SK-N-SH (cell line): ENCODE measurements at regions not wholly inside any gene's neighbourhood (a gene's known extent, or its start where the extent isn't known, plus 50 kb on each side); places are given as distances from the start of the nearest gene placed in this dataset.
A peak's percentile ranks its signal among the peaks of the same experiment; 100 is the strongest.

Experiments
- CTCF ChIA-PET: fragments of 300-600, 350-600 bp; formaldehyde crosslinking; extraction: SDS; loops from one replicate; lab custom pipeline; 2021; lab: Yijun Ruan, JAX
- POLR2A ChIA-PET: fragments of 350-600 bp; sonication (Branson Sonifier 250); formaldehyde crosslinking; extraction: SDS; loops from one replicate; lab custom pipeline; 2020; ENCODE audit warnings: antibody characterized with exemption, inconsistent platforms; lab: Yijun Ruan, JAX
- DNase-seq: peaks from one replicate; pipeline ENCODE4 v3.0.0; 2012
- H2AFZ ChIP-seq: fragments of 200-600 bp; sonication (generic); 2 replicates; pipeline ENCODE4 v1.8.1; 2016; ENCODE audit warnings: antibody characterized with exemption, mild to moderate bottlenecking, low read depth
- H3F3A ChIP-seq: fragments of 200-600 bp; sonication (generic); replicated peaks from 2 replicates; pipeline ENCODE3; 2016; ENCODE audit warnings: antibody characterized with exemption, mild to moderate bottlenecking; ENCODE audit not compliant: insufficient read depth
- H3K27ac ChIP-seq, 2 experiments: fragments of 200-500 bp in 1 of 2; fragments of 200-600 bp in 1 of 2; sonication (Bioruptor generic) in 1 of 2; sonication (generic), shearing (Covaris generic) in 1 of 2; 2 replicates each; pipeline versions ENCODE4 v1.5.1 to v1.6.1; 2014 to 2016; ENCODE audit warnings: low read depth in 2 of 2, inconsistent platforms in 1 of 2, low read length in 1 of 2, mild to moderate bottlenecking in 1 of 2, mixed read lengths in 1 of 2
- H3K27me3 ChIP-seq: fragments of 200-600 bp; sonication (generic), shearing (Covaris generic); 2 replicates; pipeline ENCODE4 v1.6.1; 2016; ENCODE audit warnings: mixed run types; ENCODE audit not compliant: insufficient read depth
- H3K36me3 ChIP-seq, 2 experiments: fragments of 200-500 bp in 1 of 2; fragments of 200-600 bp in 1 of 2; sonication (Bioruptor generic) in 1 of 2; sonication (generic) in 1 of 2; replicated peaks in 1 of 2; 2 replicates each; pipeline versions ENCODE3 to v1.5.1; 2014 to 2016; ENCODE audit warnings: low read length in 1 of 2, mild to moderate bottlenecking in 1 of 2; ENCODE audit not compliant: insufficient read depth in 2 of 2, control insufficient read depth in 1 of 2
- H3K4me1 ChIP-seq, 2 experiments: fragments of 200-500 bp in 1 of 2; fragments of 200-600 bp in 1 of 2; sonication (Bioruptor generic) in 1 of 2; sonication (generic), shearing (Covaris generic) in 1 of 2; 2 replicates each; pipeline versions ENCODE4 v1.5.1 to v1.6.1; 2014 to 2016; ENCODE audit warnings: low read depth in 1 of 2, low read length in 1 of 2, mixed run types in 1 of 2; ENCODE audit not compliant: insufficient read depth in 2 of 2, control insufficient read depth in 1 of 2
- H3K4me2 ChIP-seq: fragments of 200-600 bp; sonication (generic), shearing (Covaris generic); 2 replicates; pipeline ENCODE4 v1.6.1; 2017; ENCODE audit warnings: mixed run types
- H3K4me3 ChIP-seq, 2 experiments: fragments of 200-500 bp in 1 of 2; fragments of 200-600 bp in 1 of 2; sonication (Bioruptor generic) in 1 of 2; sonication (generic), shearing (Covaris generic) in 1 of 2; 2 replicates each; pipeline versions ENCODE4 v1.5.1 to v1.8.1; 2014 to 2016; ENCODE audit warnings: low read depth in 2 of 2, inconsistent platforms in 1 of 2, low read length in 1 of 2, mild to moderate bottlenecking in 1 of 2, mixed read lengths in 1 of 2, moderate library complexity in 1 of 2
- H3K79me2 ChIP-seq: fragments of 200-600 bp; sonication (generic); 2 replicates; pipeline ENCODE4 v1.8.1; 2017; ENCODE audit warnings: mild to moderate bottlenecking; ENCODE audit not compliant: insufficient read depth
- H3K9ac ChIP-seq: fragments of 200-600 bp; sonication (generic); 2 replicates; pipeline ENCODE4 v1.6.1; 2017; ENCODE audit warnings: mixed run types
- H3K9me2 ChIP-seq: fragments of 200-600 bp; sonication (generic); 2 replicates; pipeline ENCODE4 v1.6.1; 2017; ENCODE audit warnings: mixed run types
- H3K9me3 ChIP-seq: fragments of 200-600 bp; sonication (generic); 2 replicates; pipeline ENCODE4 v1.6.1; 2017; ENCODE audit warnings: mixed run types, mild to moderate bottlenecking, moderate library complexity
- H4K20me1 ChIP-seq: fragments of 200-600 bp; sonication (generic); 2 replicates; pipeline ENCODE4 v1.6.1; 2017; ENCODE audit warnings: mild to moderate bottlenecking, mixed run types; ENCODE audit not compliant: insufficient read depth
- CTCF ChIP-seq: fragments of 200-600 bp; sonication (generic); IDR thresholded peaks from 2 replicates; pipeline ENCODE4 v1.6.1; 2017; ENCODE audit warnings: antibody characterized with exemption, mild to moderate bottlenecking, moderate library complexity
- ELF1 ChIP-seq: IDR thresholded peaks from 2 replicates; pipeline ENCODE4 v1.4.0; 2012
- EP300 ChIP-seq, 2 experiments: IDR thresholded peaks; 2 replicates each; pipeline versions ENCODE4 v1.4.0 to v1.6.1; 2012; ENCODE audit warnings: borderline replicate concordance in 1 of 2, low read depth in 1 of 2, low read length in 1 of 2
- FOXM1 ChIP-seq: IDR thresholded peaks from 2 replicates; pipeline ENCODE4 v1.4.0; 2012; ENCODE audit warnings: low read depth, mild to moderate bottlenecking
- GABPA ChIP-seq: IDR thresholded peaks from 2 replicates; pipeline ENCODE4 v1.4.0; 2012; ENCODE audit warnings: low read depth, mild to moderate bottlenecking
- GATA2 ChIP-seq: sonication (generic); formaldehyde crosslinking; IDR thresholded peaks from 2 replicates; pipeline ENCODE4 v1.5.0; 2020; ENCODE audit warnings: mild to moderate bottlenecking, missing genetic modification reagents
- MXI1 ChIP-seq: IDR thresholded peaks from 2 replicates; pipeline ENCODE4 v1.6.1; 2012; ENCODE audit warnings: mild to moderate bottlenecking, low read depth, low read length, improper control_type of control experiment
- POLR2AphosphoS5 ChIP-seq: IDR thresholded peaks from 2 replicates; pipeline ENCODE4 v1.6.1; 2012; ENCODE audit warnings: low read depth, low read length
- RCOR1 ChIP-seq: fragments of 150-350 bp; IDR thresholded peaks from 2 replicates; pipeline ENCODE4 v1.6.1; 2017; ENCODE audit warnings: antibody characterized with exemption, low read length
- RFX5 ChIP-seq: IDR thresholded peaks from 2 replicates; pipeline ENCODE4 v1.6.1; 2012; ENCODE audit warnings: mild to moderate bottlenecking, improper control_type of control experiment, low read length
- RXRA ChIP-seq: IDR thresholded peaks from 2 replicates; pipeline ENCODE4 v1.4.0; 2012; ENCODE audit warnings: low read depth, mild to moderate bottlenecking, borderline replicate concordance
- YY1 ChIP-seq: IDR thresholded peaks from 2 replicates; pipeline ENCODE4 v1.4.0; 2012; ENCODE audit warnings: low read depth, mild to moderate bottlenecking
- WGBS: methylation state at CpG from one replicate; pipeline ENCODE4 v1.1.6; 2017; ENCODE audit warnings: low lambda C conversion rate; 5-methylcytosine and 5-hydroxymethylcytosine counted together
- TF ChIP-seq, protein P1 (sequence below): IDR thresholded peaks from 2 replicates; pipeline ENCODE4 v1.4.0; 2012; ENCODE audit warnings: low read depth, borderline replicate concordance

- Histone ChIP-seq H3K4me3 (no peak overlapping the region), H3K27ac (peak overlapping the region in 1 of 2 experiments; percentile 72; a peak in 2 of 4 replicates), H3K9me2 (no peaks in the 10 kb centered on the region), H3K4me1 (peaks cover 0 to 4% of the 10 kb centered on the region in 2 experiments; a peak in 2 of 4 replicates), H3K79me2 (no peaks in the 10 kb centered on the region), H3K27me3 (no peaks in the 10 kb centered on the region), H3K9me3 (no peaks in the 10 kb centered on the region), H3K4me2 (no peak overlapping the region), H4K20me1 (no peaks in the 10 kb centered on the region), H3K9ac (no peak overlapping the region), H3K36me3 (no peaks in the 10 kb centered on the region), H2AFZ (no peak overlapping the region), H3F3A (no peaks in the 10 kb centered on the region)
- TF ChIP-seq RCOR1, result no peak
- TF ChIP-seq EP300 (IDR thresholded peaks at IDR 0.05; ENCODE audit: borderline replicate concordance in 1 of 2, low read depth in 1 of 2, low read length in 1 of 2), result peak in 1 of 2 experiments; percentile 77; a peak in 2 of 4 replicates
- peak; percentile 39 for TF ChIP-seq GATA2 (CRISPR knock-in tag)
- TF ChIP-seq YY1, result no peak
- 69% methylated on average over 1 of the region's 1 CpG for WGBS
- CTCF ChIA-PET, result interaction anchor here (0.7 kb wide), 1 partner anchor 1723 kb away, joined by 3 read pairs; no protein-coding TSS in a partner anchor
- POLR2A ChIA-PET, result no interaction called here
- DNase-seq, result no peak
Observed at GRCh38 chr6:66808771-66809170, 1101.7 kb upstream of the EYS start.

DNA sequence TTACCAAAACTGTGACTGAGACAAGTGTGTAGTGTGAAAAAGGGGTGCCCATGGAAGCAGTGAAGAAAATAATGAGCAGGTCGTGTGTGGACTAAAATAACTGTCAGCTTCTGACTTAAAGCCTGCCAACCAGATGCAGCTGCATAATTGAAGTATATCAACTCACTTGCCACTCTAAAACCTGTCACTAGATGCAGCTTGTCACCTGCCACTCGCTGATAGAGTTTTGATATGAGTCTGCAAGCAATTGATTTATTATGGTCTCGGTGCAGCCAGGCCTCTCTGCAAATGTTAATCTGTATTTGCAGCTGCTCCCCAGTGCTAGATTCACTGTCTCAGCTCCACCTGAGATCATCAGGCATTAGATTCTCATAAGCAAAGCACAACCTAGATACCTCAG, 1090.0 kb upstream of the EYS start:
- ChIA-PET CTCF (no interaction called here), POLR2A (no interaction called here)
- Histone ChIP-seq H3K36me3 (no peaks in the 10 kb centered on the region), H3K4me2 (no peak overlapping the region), H3K9me3 (no peaks in the 10 kb centered on the region; the same call in 1 of the 2 replicates), H4K20me1 (no peaks in the 10 kb centered on the region), H3K4me1 (no peaks in the 10 kb centered on the region), H3F3A (no peaks in the 10 kb centered on the region), H3K9ac (no peak overlapping the region), H3K27me3 (no peaks in the 10 kb centered on the region), H3K4me3 (no peak overlapping the region), H3K9me2 (no peaks in the 10 kb centered on the region), H2AFZ (no peak overlapping the region), H3K27ac (no peak overlapping the region), H3K79me2 (no peaks in the 10 kb centered on the region)
- DNase-seq, result no peak
- WGBS, result 34% methylated on average over 3 of the region's 3 CpGs
- TF ChIP-seq GABPA, result no peak

GRCh38 chr6:66788579-66788978, 1081.6 kb upstream of the EYS start:
- 100% methylated on average over 1 of the region's 3 CpGs for WGBS
- POLR2A ChIA-PET, result no interaction called here

More at GRCh38 chr6:66788579-66788978, 1081.6 kb upstream of the EYS start:
- H3K9me2 ChIP-seq, result no peaks in the 10 kb centered on the region
- H3K4me3 ChIP-seq, result no peak overlapping the region
- H3K27me3 ChIP-seq, result no peaks in the 10 kb centered on the region
- H3F3A ChIP-seq, result no peaks in the 10 kb centered on the region
- CTCF ChIA-PET, result no interaction called here
- no peaks in the 10 kb centered on the region for H3K79me2 ChIP-seq
- no peaks in the 10 kb centered on the region for H4K20me1 ChIP-seq
- no peak overlapping the region for H3K4me2 ChIP-seq
- no peaks in the 10 kb centered on the region for H3K36me3 ChIP-seq
- DNase-seq, result no peak
- no peaks in the 10 kb centered on the region for H3K4me1 ChIP-seq
- TF ChIP-seq, protein P1, sequence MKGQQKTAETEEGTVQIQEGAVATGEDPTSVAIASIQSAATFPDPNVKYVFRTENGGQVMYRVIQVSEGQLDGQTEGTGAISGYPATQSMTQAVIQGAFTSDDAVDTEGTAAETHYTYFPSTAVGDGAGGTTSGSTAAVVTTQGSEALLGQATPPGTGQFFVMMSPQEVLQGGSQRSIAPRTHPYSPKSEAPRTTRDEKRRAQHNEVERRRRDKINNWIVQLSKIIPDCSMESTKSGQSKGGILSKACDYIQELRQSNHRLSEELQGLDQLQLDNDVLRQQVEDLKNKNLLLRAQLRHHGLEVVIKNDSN, result no peak
- TF ChIP-seq CTCF (no peak), MXI1 (no peak), RFX5 (no peak), ELF1 (no peak), RXRA (no peak), POLR2AphosphoS5 (no peak), FOXM1 (no peak)
- no peak overlapping the region for H2AFZ ChIP-seq
- H3K9me3 ChIP-seq, result no peaks in the 10 kb centered on the region
- H3K27ac ChIP-seq, result no peak overlapping the region
- H3K9ac ChIP-seq, result no peak overlapping the region
